ENCODE measurements at regions not wholly inside any gene's neighbourhood (a gene's known extent, or its start where the extent isn't known, plus 50 kb on each side); places are given as distances from the start of the nearest gene placed in this dataset.

DNA sequence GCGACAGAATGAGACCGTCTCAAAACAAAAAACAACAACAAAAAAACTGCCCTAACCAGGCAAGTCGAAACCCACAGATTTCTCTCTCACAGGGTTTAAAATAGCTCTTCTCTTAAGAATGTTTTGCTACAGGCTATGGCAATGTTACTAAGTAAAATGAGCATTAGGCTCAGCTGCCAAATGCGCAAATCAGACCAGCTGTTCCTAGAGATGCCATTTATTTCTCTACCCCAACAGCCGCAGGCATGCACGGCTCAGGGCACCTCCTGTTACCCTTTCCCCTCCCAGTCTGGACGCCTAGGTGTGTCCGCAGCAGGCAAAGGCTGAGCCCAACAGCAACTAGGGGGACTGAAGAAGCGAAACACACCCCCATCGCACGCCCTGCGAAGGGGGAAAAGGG is 168.3 kb upstream of the MBL2 start:
- ATAC-seq (no peak), DNase-seq (no peak)
- WGBS, 2 donors, result 84 to 90% methylated on average over 12 of the region's 12 CpGs
- intact Hi-C loops (cut with DNase I), result no loop called here
- Histone ChIP-seq H3K36me3 (replicated peaks in 1 of 2; ENCODE audit: insufficient read depth in 1 of 2, low read depth in 2 of 2) (no peaks in the 10 kb centered on the region), H3K27ac (no peak overlapping the region), H3K4me1 (no peaks in the 10 kb centered on the region), H3K27me3 (no peaks in the 10 kb centered on the region), H3K9me3 (no peaks in the 10 kb centered on the region), H3K4me3 (no peak overlapping the region)
- no peak for TF ChIP-seq CTCF (IDR thresholded peaks at IDR 0.05)
- TF ChIP-seq POLR2A (IDR thresholded peaks at IDR 0.05), result no peak

DNA sequence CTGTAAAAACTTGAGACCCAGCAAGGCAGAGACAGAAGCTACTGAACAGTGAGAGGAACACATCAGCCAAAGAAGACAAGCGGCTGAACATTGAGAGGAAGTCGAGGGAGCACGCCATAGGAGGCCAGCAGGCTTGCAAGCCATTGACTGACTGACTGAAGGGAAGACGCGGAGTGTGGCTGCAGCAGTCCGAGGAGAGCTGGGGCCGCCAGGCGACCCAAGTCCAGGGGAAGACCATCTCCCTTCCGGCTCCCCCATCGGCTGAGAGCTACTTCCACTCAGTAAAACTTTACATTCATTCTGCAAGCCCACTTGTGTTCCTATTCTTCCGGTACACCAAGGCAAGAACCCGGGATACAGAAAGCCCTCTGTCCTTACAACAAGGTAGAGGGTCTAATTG is 167.3 kb upstream of the MBL2 start:
- Histone ChIP-seq H3K27ac (no peak overlapping the region), H3K27me3 (no peaks in the 10 kb centered on the region), H3K4me1 (no peaks in the 10 kb centered on the region), H3K36me3 (replicated peaks in 1 of 2; ENCODE audit: insufficient read depth in 1 of 2, low read depth in 2 of 2) (no peaks in the 10 kb centered on the region), H3K9me3 (no peaks in the 10 kb centered on the region), H3K4me3 (no peak overlapping the region)
- 77 to 82% methylated on average over 12 of the region's 12 CpGs for WGBS, 2 donors
- no peak for TF ChIP-seq POLR2A (IDR thresholded peaks at IDR 0.05)
- no peak for TF ChIP-seq CTCF (IDR thresholded peaks at IDR 0.05)
- ATAC-seq, result no peak
- intact Hi-C loops (cut with DNase I), result no loop called here
- DNase-seq, result no peak

- TF ChIP-seq POLR2A (IDR thresholded peaks at IDR 0.05) (no peak), CTCF (IDR thresholded peaks at IDR 0.05) (no peak)
These were observed 161.2 kb upstream of the MBL2 start for GRCh38 chr10:52933748-52934147.

DNA sequence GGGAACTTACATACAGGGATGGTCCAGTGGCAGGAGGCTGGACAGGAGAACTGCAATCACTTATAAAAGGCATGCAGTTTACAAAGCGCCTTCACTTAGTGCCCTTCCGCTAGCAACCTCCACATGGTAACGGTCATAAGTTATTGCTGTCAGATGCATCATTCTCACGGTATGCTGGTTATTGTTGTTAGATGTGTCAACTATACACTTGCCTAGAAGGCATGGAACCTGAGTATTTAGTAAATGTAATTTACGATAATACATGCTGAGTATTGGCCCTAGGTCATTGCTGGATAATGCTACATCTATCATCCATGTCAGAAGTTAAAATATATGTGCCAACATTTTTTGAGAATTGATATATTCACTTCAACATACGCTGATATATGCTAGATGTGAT is 155.1 kb upstream of the MBL2 start:
- intact Hi-C loops (cut with DNase I), result no loop called here
- DNase-seq, result no peak
- no peak overlapping the region for H3K27ac ChIP-seq
- no peaks in the 10 kb centered on the region for H3K4me1 ChIP-seq
- no peak for ATAC-seq
- TF ChIP-seq POLR2A (IDR thresholded peaks at IDR 0.05) (no peak), CTCF (IDR thresholded peaks at IDR 0.05) (no peak)
- WGBS, 2 donors, result 75 to 86% methylated on average over 6 of the region's 6 CpGs
- H3K36me3 ChIP-seq (replicated peaks in 1 of 2; ENCODE audit: insufficient read depth in 1 of 2, low read depth in 2 of 2), result no peaks in the 10 kb centered on the region
- H3K4me3 ChIP-seq, result no peak overlapping the region
- no peaks in the 10 kb centered on the region for H3K27me3 ChIP-seq
- no peaks in the 10 kb centered on the region for H3K9me3 ChIP-seq

More at GRCh38 chr10:52933748-52934147, 161.2 kb upstream of the MBL2 start:
- H3K27ac ChIP-seq, result no peak overlapping the region
- no peak for ATAC-seq
- no peak for DNase-seq
- no peaks in the 10 kb centered on the region for H3K36me3 ChIP-seq (replicated peaks in 1 of 2; ENCODE audit: insufficient read depth in 1 of 2, low read depth in 2 of 2)
- no peaks in the 10 kb centered on the region for H3K9me3 ChIP-seq
- H3K4me1 ChIP-seq, result no peaks in the 10 kb centered on the region
- H3K4me3 ChIP-seq, result no peak overlapping the region
- H3K27me3 ChIP-seq, result no peaks in the 10 kb centered on the region
- intact Hi-C loops (cut with DNase I), result no loop called here
- 33 to 37% methylated on average over 1 of the region's 1 CpG for WGBS, 2 donors

GRCh38 chr10:52923520-52923919 is 150.9 kb upstream of the MBL2 start:
- no peak for DNase-seq
- no peak for TF ChIP-seq CTCF (IDR thresholded peaks at IDR 0.05)
- no peak for TF ChIP-seq POLR2A (IDR thresholded peaks at IDR 0.05)
- Histone ChIP-seq H3K4me3 (no peak overlapping the region), H3K27ac (no peak overlapping the region), H3K9me3 (no peaks in the 10 kb centered on the region), H3K4me1 (no peaks in the 10 kb centered on the region), H3K36me3 (replicated peaks in 1 of 2; ENCODE audit: insufficient read depth in 1 of 2, low read depth in 2 of 2) (no peaks in the 10 kb centered on the region), H3K27me3 (no peaks in the 10 kb centered on the region)
- 57 to 59% methylated on average over 5 of the region's 5 CpGs for WGBS, 2 donors
- intact Hi-C loops (cut with DNase I), result no loop called here
- no peak for ATAC-seq
